Activated CD4-positive, alpha-beta T cell treated with anti-CD3 and anti-CD28 coated beads for 48 hours (primary cell): ENCODE measurements at regions not wholly inside any gene's neighbourhood (a gene's known extent, or its start where the extent isn't known, plus 50 kb on each side); places are given as distances from the start of the nearest gene placed in this dataset.

ENCODE experiments used
- DNase-seq: peaks from one replicate; pipeline ENCODE4 v3.0.0-alpha.2; 2020

- no peak for DNase-seq
Observed at GRCh38 chr2:215711471-215712034, 275.7 kb upstream of the FN1 start.

DNA sequence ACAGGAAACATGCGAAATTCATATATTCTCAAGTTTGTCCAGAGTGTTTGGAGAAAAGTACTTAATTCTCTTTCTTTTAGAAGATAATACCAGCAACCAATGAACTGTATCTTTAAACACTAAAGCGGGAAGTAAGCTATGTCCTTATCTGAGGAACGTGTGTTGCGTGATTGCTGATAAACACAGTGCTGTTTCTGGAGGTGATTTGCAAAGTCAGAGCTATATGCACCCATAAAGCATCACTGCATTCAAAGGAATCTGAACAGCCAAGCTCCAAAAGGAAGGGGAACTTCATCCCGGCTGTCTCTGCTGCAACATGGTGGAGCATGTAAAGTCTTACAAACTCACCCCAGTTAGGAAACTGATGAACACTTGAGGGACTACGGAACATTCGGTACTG, 271.7 kb upstream of the FN1 start:
- no peak for DNase-seq

DNA sequence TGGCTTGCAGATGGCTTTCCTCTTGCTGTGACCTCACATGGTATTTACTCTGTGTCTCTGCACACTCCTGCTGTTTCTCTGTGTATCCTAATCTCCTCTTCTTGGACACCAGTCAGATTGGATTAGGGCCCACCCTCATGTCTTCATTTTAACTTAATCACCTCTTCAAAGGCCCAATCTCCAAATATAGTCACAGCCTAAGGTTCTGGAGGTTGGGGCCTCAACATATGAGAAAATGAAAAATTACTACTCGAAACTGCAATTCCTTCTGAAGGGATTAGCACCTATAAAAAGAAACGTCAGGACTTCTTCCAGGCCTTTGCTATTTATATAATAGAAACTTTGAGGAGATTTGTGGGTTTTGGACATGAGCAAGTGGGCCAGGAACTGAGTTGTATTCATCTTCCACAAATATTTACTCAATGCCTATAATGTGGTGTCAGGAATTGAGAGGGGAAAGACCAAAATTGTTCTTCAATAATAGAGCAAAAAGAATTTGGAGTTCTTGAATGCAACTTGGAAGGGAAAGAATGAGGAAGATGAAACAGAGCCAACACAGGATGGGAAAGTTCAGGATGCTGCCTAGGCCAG, 270.0 kb upstream of the FN1 start:
- no peak for DNase-seq

DNA sequence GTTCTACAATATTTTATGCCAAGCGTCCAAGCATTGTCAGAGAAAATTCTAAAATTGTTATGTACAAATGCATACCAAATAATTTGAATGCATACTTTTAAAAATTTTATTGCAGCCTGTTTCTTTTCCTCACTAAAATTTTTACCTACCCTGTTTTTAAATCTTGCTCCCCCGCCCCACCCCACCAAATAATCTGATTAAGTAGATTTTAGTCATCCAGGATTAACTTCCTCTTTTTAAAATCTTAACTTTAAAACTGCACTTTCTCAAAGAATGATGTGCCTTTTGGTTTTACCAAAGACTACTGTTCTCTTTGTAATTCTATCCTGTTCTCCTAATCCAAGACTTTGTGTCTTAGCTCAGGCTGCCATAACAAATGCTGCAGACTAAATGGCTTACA, 269.4 kb upstream of the FN1 start:
- no peak for DNase-seq

- DNase-seq: no peak
Observed at GRCh38 chr2:215702116-215702902, 266.4 kb upstream of the FN1 start.

DNA sequence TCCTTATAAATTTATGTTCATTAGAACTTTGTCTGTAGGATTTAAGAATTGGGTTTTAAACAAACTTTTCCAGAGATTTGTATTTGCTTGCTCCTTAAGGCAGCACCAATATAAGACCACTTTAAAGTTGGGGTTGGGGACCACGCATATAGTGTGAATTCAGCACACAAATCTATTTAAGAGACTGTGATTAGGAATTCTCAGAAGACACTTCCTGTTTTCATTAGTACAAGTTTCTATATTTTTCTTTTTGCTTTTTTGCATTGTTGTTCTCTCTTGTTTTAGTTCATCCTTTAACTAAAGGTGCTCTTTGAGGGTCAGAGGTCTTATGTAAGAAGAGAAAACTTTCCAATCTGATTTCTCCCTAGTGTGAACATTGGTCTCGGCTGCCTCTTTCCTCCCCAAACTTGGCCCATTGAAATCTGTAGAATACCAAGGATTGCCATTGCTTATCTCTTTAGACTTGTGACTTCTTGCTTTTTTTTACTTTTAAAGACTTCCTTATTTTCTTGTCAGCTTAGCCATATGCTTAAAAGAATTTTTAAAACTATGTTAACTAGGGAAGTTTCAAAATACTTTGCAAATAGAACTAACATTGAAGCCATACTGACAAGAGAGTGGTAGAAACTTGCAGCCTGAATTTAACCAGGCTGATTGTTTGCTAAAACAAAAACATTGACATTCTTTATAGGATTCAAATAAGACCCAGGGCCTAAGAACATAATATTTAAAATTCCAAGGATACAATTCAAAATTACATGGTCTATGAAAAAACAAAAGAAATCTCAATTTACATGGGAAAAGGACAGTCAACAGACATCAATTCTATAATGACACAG, 264.1 kb upstream of the FN1 start:
- no peak for DNase-seq

- DNase-seq: no peak
Observed at GRCh38 chr2:215699018-215699417, 263.1 kb upstream of the FN1 start.

- no peak for DNase-seq
Observed at GRCh38 chr2:215698566-215698965, 262.7 kb upstream of the FN1 start.

GRCh38 chr2:215697496-215697895, 261.6 kb upstream of the FN1 start:
- DNase-seq: no peak

- DNase-seq: no peak
Observed at GRCh38 chr2:215697003-215697402, 261.1 kb upstream of the FN1 start.

DNA sequence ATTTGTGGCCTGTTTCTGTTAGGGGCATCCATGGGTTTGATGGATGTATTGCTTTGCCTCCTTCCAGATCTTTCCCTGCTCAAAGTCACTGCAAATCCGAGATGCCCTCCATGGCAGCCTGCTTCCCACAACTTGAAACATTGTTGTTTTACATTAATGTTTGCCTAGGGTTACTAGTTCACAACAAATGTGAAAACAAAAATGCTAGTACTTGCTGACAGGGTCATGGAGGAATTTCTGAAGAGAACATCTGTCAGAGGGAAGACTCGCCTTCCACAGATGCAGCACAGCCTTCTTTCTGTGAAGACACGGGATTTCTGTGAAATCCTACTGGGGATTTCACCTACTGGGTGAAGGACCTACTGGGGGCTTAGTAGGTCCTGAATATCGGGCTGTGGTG, 260.0 kb upstream of the FN1 start:
- DNase-seq: no peak

DNA sequence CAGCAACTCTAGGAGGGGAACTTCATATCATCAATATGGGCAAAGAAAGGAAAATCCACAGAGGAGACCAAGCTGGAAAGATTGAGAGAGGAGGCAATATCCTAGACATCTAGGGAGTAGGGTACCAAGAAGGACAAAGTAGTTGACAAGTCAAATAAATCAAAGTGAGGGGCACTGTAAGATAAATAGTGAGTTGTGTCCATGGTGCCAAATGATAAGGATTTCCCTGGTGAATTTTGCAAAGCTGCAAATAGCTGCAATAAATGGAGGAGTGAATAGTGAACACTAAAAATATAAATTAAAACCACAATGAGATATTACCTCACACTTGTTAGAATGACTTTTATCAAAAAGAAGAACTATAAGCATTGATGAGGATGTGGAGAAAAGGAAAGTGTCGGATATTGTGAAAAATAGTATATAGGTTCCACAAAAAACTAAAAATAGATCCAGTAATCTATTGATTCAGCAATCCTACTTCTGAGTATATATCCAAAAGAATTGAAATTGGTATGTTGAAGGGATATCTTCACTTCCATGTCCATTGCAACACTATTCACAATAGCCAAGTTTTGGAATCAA, 258.2 kb upstream of the FN1 start:
- no peak for DNase-seq

GRCh38 chr2:215693193-215693998, 257.5 kb upstream of the FN1 start:
- no peak for DNase-seq

GRCh38 chr2:215692387-215693079, 256.7 kb upstream of the FN1 start:
- DNase-seq: no peak

DNA sequence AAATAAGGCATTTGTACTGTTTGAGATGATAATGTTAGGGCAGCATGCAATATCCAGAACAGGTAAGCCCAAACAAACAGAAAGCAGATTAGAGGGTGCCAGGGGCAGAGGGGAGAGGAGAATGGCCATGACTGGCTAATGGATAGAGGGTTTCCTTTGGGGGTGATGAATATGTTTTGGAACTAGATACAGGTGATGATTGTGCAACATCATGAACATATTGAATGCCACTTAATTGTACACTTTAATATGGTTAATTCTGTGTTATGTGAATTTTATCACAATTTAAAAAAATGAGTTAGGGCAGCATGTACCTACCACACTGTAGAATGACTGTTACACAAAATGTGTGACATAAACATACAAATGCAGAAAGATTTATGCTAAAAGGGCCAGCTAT, 255.5 kb upstream of the FN1 start:
- no peak for DNase-seq

DNA sequence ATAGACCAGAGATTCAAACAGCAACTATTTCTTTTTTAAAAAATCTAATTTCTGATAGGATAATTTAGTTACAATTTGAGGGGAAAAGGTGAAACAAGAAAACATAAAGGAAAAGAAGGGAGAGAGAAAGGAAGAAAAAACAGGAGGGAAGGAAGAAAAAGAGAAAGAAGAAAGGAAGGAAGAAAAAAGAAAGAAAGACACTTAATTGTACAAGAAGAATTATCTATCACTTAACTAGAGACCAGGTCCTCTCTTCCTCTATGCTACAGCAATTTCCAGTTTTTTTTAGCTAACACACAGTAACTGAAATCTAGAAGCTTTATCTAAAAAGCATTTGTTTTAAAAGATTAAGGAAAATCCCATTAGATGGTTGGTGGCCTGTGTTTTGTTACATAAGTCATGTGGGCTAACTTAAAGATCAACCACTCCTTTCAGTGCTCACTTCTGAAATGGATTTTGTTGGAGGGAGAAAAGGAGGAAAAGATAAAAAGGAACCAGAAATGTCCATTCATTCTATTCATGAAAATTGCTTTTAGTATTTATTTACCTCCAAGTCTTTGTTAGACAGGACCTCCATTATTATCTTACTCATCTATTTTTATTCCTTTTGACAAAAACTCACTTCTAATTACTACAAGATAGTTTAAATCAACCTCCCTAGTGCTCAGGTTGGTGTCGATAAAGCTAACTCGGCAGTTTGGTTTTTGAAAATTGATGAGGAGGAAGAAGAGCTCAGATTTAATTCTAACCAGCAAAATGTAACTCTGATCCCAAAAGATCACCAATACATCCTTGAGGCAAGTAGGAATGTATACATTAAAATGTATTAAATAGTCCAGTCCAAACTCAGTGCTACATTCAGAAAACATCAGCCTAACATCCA, 251.5 kb upstream of the FN1 start:
- DNase-seq: no peak

GRCh38 chr2:215685238-215685990, 249.5 kb upstream of the FN1 start:
- DNase-seq: no peak

DNA sequence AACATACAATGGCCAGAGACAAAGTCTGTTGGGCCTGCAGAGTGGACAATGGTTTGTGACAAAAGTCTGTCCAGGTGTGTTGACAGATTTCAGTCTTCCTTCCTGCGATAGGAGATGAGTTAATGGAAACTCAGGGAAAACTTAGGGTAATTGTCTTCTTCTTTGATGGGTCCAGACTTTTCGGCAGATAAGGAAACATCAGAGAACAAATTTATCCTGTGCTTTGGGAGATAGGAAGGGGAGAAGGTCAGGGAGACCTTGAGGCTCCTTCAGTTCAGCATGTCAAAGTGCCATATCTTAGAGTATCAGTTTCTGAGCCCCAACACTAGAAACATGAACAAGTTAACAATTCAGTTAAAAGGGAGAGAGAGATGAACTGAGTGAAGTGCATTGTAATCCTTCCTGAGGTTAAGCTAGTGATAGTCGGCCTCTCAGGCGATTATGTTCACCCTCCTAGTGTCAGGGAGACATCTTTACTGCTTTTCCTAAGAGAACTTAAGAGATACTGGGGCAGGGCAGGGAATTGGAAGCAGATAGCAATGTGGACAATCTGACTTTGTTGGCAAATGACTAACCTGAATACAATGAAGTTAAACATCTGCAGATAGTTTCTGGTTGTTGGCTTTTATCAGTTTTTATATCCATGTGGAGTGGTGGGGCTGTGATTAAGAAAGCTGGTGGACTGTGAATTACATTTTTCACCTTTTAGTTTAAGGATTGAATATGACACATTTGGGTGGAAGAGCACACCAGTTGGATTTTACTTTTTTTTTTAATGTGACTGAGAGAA, 248.8 kb upstream of the FN1 start:
- DNase-seq: no peak

DNA sequence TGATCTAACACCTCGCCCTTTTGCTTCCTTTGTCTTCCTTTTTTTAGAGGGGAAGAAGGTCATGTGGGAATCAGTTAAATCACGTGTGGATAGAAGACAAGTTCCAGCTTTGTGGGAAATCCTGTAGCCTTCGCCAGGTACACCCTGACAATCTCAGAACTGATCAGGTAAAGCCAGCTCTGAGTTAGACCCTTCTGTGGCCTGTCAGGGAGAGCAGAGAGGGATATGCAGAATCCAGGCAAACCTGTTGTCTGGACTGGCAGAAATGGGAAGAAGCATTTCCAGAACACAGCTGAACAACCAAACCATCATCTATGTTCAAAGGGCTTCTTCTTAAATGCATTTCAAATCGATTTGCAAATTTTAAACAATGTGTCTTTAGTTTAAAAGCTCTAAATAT, 247.4 kb upstream of the FN1 start:
- no peak for DNase-seq
